CMK (cell line): ENCODE measurements at regions not wholly inside any gene's neighbourhood (a gene's known extent, or its start where the extent isn't known, plus 50 kb on each side); places are given as distances from the start of the nearest gene placed in this dataset.

Source experiments
- DNase-seq: peaks from one replicate; pipeline ENCODE4 v3.0.0-alpha.2; 2010; ENCODE audit warnings: low read depth

DNA sequence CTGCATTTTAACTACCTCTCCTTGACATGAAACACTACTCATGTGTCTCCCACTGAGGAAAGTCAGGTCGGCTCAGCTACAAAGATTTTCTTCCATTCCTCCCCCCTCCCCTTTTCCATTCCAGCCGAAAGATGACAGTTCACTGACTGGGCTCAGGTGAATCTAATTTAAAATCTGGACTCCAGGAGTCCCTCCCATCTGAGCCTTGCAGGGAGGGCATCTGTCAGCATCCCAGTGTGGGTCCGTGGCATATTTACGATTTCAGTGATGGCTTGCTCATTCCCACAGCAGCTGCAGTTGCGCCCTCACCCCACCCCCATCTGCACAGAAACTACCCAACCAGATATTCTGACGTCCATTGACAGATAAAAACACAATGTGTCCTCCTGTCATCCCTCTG lies 153.7 kb upstream of the ARRDC4 start:
- no peak for DNase-seq

DNA sequence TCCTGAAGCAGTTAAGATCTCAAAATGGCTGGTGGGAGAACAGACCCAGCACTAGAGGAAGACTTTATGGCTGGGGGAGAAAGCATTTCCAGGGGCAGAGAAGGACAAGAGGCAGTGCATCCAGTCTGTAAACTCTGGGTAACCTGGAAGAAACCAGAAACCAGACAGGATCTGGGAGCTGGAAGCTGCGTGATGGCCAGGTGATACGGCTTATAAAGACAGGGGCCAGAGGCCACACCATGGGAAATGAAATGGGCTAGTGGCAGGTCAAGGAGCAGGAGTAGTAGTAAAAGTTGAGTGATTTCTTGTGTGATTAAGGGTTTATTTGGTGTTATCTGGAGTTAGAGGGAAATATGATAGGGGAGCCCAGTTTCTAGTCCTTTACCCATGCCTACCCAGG lies 144.7 kb upstream of the ARRDC4 start:
- DNase-seq: no peak

DNA sequence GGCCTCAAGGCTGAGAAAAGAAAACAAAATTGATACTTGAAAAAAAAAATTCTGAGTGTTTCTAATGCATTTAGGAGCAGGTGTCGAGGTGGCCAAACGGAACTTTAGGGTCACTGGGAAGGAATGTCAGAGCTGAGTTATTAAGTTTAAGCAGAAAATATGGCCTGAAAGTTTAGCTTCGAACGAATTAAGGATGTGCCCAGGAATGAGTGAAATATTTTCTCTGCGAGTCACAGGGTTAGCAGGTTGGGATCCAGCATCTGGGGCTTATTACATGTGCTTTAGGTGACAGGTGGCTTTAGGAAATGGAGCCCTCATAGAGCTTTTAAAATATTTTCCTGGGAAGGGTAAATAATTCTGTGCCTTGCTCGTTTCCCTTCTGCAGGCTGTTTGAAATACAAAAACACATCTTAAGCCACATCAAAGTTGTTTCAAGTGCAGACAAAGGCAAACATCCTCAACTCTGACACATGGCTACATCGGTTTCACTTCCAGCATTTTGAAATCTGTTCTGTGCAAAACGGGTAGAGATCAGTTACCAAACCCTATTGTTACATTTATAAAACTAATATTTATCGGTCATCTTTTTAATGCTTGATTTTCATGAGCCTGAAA lies 143.1 kb upstream of the ARRDC4 start:
- no peak for DNase-seq

DNA sequence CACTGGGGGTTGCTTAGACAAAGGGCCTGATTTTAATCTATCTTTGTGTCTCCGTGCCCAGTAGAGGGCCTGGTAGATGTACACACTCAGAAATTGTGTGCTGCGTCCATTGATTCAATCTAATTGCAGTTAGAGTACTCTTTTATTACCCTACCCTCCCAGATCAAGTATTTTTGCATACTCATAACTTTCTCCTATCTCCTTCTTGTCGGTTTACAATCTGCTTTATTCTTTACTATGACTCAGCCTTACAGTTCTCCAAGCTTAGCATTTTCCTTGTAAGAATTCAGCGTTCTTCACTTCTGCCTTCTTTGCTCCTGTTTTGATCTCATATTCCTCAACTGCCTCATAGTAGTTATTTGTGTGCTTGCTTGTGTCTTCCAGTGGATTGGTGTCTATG lies 124.5 kb upstream of the ARRDC4 start:
- DNase-seq: no peak

DNA sequence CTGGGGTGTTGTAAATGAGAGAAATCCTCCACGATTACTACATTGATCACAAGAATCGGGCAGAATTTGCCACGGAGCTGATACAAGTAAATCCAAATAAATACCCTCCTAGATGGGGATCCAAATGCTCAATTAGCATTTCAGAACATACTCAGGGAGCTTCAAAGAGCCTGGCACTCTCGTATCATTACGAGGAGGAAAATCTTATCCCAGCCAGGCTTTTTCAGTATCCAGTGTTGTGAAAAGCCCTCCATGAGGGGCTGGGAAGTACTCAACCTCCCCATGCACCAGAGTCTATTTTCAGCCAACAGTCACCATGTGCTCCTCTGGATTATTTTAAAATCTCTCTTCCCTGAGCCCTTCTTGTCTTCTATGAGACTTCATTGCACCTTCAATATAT lies 122.6 kb upstream of the ARRDC4 start:
- DNase-seq: no peak

DNA sequence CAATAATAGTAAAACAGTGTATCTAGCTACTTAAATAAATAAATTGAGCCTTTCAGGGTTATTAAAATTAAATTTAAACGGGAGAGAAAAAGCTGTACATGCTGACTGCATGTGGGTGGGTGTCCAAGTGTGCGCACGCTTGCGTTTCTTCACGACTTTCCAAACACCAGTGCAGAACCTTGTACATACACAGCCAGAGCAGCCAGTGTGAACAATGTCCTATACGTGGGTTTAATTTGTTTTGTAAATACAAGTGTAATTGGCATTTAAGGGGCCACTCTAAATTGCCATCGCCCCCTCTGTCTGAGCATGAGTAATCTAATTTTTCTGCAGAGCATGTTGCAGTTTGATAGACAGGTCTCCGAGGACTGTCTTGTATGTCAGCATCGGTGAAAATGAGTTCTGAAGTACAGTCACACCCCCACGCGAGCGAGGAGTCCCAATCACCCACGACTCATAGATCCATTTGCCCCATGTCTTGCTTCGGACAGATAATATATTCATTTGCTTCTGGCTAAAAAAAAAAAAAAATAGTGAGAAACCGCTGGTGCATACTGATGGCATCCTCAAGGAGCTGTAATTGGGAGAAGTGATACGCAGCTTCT lies 121.8 kb upstream of the ARRDC4 start:
- no peak for DNase-seq

DNA sequence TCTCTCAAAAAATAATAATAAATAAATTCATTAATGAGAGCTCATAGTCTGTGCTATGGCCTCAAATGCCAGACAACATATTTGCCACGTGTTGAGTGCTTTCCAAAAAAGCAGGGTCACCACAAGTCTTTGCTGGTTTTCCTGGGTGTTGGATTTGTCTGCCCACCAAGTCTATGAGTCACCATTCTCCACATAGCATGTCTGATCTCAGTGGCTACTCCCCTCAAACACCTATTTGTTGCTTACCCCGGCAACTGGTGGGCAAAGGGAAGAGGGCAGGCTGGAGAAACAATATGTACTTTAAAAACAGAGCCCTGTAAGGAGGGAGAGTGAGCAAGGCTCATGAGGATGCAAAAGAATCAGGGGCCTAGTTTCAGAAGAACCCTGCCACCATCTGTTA lies 120.0 kb upstream of the ARRDC4 start:
- no peak for DNase-seq

DNA sequence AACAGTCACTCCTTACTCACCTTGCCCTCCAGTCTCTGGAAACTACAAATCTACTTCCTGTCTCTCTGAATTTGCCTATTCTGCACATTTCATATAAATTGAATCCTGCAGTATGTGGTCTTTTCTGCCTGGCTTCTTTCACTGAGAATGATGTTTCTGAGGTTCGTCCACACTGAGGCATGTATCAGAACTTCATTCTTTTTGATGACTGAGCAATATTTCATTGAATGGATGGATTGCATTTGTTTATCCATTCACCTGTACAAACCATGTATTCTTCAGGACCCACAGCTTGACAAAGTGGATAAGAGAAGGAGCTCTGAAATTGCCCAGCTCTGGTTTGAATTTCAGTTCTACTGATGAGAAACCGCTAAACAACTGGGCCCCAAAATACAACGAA lies 118.9 kb upstream of the ARRDC4 start:
- DNase-seq: no peak

DNA sequence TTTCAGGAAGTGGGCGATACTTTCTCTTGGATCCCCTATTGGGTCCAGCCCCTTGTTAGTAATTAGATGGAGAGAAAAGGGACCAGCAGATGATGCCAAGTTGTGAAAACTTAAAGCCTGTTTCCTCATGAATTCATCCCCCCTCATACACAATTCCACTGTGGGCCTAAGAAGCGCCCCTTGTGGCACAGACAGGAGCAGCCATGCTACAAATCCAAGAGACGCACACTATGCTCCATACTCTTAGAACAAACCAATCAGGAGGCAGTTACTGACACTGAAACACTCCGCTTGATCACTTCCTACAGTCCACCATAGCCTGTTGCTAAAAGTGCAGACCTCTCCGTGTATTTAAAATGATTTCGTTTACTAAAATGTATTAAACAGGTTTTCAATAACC lies 111.3 kb upstream of the ARRDC4 start:
- DNase-seq: no peak

DNA sequence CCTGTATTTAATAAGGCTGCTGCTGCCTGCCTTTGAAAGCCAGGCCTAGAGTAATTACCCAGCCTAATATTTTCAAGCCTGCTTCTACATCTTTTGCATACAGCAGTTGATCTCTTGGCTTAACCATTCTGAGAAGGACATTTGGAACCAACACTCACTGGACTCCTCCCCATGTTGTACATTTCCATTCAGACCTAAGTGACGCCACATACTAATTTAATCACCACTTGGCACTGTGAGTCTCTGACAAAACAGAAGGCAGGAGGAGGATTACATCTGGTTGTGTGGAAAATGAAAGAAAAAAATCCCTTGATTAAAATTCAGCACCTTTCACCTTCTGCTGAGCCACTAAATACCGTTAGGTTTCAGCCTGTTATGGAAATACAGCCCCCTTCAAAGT lies 102.2 kb upstream of the ARRDC4 start:
- DNase-seq: no peak

DNA sequence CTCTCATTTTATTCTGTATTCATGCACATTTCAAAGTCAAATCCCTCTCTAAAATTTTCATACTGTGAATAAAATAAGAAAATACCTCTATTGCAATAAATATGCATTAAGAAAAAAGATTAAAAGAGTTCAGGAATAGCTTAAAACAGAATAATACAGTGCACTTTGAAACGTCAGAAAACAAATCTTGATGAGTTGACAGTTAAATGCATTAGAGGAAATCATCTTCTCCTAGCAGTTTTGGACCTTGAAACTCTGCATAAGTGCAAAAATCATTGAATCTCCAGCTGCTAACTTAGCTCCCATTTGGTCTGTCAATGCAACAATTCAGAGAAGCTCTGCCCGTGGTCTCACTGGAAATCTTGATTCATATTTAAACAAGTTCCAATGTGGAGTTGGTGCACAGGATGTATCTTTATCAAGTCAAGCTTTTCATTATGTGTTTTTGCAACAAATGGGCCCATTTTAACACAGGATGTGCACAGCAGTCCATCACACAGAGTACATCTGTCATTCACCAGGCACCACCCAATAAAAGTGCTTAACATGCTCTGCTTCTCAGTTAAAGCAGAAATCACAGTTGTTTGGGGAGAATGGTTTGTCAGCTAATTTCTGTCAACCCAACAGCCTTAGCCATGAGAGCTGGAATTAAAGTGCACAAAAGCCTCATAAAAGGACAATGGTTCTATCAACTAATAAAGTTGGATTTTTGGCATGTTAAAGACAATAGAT lies 98.8 kb upstream of the ARRDC4 start:
- no peak for DNase-seq

DNA sequence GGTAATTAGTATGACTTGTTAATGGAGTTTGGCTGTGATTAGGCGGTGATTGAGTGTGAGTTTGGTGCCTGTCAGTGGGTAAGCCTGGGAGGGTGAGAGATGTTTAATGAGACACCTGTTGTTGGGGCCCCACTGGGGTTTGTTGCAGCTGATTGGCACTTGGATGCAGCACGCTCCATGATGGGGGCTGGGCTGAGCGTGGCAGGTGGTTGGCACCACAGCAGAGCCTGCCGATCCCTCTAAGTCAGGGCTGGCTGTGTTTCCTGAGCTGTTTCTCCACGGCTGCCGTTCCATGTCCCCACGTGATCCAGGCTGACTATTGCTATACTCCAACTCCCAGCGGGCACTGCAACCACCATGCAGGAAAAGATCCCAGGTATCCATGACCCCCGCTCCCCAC lies 93.5 kb upstream of the ARRDC4 start:
- DNase-seq: no peak

DNA sequence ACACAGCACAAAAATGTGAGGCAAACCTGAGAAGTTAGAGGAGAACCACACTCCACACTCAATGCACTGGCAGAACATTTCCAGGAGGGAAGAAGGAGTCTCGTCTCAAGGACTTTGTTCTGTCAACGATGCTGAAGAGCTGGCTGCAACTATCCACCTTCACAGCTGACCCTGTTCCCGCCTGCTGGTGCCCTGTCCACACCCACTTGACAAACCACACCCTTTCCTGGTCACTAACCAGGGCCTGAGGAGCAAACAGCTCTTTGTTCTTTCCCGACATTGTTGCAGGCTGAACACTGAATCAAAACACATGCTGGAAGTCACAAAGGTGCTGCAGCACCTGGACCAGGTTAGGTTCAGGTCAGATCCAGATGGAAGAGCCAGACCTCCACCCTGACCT lies 92.6 kb upstream of the ARRDC4 start:
- no peak for DNase-seq

DNA sequence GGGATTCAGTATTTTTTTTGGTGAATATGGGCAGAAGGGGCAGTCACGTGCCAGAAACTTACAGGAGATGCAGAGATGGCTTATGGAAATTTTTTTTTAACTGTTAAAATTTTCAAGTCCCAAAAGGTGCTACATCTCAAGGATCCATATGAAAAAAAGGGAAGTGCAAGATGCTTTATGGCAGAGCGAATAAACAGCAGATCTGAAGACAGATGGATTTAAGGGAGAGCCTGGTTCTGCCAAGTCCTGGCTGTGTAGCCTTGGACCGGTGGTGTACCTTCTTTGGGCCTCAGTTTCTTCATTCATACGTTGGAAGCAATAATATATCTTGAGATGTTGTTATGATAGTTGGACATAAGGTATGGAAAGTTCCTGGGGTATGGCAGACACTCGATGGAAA lies 91.5 kb upstream of the ARRDC4 start:
- DNase-seq: no peak

DNA sequence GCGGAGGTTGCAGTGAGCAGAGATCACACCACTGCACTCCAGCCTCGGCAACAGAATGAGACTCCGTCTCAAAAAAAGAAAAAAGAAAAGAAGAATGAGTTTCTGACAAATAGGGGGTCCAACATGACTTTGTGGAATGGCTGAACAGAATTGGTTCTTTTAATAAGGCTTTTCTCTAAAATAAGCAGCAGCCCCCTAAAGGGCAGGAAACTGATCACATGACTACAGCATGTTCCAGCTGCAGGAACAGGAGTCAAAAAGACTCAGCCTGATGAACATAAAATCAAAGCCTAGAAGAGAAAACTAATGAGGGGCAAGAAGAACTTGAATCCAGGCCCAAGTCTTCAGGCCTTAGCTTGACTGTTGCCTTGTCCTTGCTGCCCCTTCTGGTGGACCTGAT lies 89.7 kb upstream of the ARRDC4 start:
- no peak for DNase-seq

DNA sequence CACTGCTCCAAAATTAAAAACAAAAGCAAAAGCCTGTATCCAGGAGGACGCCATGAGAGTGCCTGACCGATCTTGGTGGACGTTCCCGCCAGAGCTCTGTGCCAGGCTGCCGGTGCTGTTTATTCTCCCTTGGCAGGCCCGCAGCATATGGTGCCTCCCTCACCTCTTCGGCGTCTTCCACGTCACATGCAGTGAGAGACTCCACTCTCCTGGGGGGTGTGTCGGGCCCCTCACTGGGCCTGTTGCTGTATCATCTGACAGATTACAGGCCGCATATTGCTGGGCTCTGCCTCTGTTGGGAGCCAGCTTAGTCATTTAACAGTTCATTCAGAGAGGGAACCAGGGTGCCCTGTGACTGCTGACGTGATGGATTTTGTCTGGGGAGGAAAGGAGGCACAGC lies 86.4 kb upstream of the ARRDC4 start:
- DNase-seq: no peak

DNA sequence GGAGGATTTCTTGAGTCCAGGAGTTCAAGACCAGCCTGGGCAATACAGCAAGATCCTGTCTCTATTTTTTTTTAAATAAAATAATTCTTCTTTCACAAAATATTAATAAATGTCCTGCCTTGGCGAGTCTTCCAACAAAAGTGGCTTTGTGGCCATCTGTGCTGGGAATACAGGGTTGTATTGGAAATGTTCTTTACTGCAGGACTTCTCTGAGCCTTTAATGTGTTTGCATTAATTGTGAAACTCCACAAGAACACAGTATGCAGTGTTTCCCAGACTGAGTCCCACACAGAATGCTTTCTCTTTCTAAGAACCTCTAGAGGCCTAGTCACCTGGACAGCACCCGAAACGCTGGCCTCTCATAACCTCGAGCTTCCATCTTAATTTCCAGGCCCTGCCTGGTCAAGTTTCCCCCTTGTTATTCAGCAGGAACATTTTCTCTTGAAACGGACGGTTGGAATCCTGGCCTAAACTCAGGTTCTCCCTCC lies 85.4 kb upstream of the ARRDC4 start:
- no peak for DNase-seq

DNA sequence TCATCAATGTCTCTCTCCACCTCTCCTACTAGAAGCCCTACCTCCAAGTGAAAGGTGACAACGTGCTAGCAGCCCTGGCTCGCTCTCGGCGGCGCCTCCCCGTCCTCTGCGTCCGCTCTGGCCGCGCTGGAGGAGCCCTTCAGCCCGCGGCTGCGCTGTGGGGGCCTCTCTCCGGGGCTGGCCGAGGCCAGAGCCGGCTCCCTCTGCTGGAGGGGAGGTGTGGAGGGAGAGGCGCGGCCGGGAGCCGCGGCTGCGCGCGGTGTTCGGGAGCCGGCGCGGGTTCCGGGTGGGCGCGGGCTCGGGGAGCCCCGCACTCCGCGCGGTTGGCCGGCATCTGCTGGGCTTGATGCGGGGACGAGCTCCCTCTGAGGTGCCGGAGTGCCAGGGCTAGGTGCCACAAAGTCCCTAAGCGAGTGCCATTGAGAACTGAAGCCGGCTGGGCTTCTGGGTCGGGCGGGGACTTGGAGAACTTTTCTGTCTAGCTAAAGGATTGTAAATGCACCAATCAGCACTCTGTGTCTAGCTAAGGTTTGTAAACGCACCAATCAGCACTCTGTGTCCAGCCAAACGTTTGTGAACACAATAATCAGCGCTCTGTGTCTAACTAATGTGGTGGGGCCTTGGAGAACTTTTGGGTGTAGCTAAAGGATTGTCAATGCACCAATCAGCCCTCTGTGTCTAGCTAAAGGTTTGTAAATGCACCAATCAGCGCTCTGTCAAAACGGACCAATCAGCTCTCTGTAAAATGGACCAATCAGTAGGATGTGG lies 84.8 kb upstream of the ARRDC4 start:
- DNase-seq: peak; percentile 51

DNA sequence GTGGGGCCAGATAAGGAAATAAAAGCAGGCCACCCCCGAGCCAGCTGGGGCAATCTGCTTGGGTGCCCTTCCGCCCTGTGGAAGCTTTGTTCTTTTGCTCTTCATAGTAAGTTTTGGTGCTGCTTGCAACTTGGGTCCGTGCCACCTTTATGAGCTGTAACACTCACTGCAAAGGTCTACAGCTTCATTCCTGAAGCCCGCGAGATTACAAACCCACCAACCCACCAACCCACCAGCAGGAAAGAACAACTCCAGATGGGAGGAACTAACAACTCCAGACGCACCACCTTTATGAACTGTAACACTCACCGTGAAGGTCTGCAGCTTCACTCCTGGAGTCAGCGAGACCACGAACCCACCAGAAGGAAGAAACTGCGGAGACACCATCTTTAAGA lies 84.2 kb upstream of the ARRDC4 start:
- DNase-seq: no peak

DNA sequence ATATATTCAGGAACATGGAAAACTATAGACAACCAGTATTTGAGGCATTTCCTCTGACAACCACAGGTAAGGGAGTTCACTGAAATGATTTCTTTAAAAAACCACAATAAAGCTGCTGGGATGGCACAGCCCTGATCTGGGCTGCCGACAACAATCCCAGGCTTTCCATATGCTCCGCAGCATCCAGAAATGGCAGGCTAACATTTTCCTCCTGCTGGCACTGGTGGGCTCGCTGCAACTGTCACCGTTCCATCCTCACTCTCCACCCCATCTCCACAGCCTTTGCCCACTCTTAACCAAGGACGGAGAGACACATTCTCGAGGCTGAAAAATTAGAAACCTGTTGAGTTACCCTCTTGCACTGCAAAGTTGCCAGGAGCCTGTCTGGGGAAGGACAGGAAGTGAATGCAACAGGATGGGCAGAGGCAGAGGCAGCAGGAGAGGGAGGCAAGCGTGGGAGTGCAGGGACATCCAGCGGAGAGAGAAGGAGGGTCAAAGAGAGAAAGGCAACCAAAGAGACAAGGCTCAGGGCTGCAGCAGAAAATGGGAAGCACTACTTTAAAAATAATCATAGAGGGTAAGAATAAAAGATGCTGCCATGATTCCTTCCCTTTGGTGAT lies 79.0 kb upstream of the ARRDC4 start:
- DNase-seq: no peak

DNA sequence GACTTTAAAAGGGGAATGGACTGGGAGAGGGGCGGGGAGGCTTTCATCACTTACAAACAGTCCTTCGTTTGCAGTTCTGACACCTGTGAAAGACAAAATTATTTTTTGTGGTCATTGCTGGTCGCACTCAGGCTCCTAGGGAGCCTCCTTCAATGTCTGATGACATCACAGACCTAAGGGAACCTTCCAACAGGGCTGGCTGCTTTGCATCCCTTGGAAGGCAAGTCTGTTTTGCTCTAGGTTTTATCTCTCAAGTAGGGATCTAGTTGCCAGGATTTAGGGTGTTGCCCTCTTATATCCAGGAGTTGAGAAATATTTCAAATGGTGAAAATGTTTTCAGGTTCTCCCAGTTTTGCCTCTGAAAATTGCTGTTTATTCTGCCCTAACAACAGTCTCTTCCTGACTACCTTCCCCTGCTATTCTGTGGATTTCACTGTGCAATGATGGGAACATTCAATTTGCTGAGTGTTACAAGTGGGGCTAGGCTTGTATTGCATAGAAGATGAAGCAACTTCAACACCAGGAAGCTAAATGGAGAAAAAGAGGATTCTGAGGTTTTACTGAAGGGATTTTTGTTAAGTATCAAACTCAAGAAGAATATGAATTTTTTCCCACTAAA lies 75.9 kb upstream of the ARRDC4 start:
- DNase-seq: no peak

DNA sequence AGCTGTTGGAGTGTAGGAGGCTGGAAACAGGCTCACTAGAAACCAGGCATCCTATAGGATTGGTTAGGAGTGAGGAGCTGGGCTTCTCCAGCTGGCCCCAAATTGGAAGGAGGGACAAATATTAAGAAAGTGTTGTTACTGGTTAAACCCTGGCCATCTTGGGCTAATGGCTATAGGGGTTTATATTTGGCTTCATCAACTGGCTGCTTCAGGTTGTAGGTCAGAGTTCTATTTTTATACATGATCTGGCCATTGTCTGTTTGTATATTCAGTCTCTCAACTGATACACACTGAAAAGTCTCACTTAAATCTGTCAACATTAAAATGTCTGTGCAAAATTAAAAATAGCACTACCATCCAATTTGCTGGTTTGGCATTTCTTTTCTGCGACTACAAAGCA lies 70.2 kb upstream of the ARRDC4 start:
- DNase-seq: no peak
